HAP-1 (cell line): ENCODE measurements at regions not wholly inside any gene's neighbourhood (a gene's known extent, or its start where the extent isn't known, plus 50 kb on each side); places are given as distances from the start of the nearest gene placed in this dataset.

Experiments
- DNase-seq, 2 experiments: peaks; one replicate each; pipeline ENCODE4 v3.0.0-alpha.2; 2016 to 2020; ENCODE audit warnings: low spot score in 2 of 2
- H3K27me3 ChIP-seq: fragments of 250-450 bp; sonication (Bioruptor Pico); 2 replicates; pipeline ENCODE4 v1.5.1; 2020; ENCODE audit warnings: low read depth, mild to moderate bottlenecking, moderate library complexity
- H3K36me3 ChIP-seq: fragments of 250-450 bp; sonication (Bioruptor Pico); replicated peaks from 2 replicates; pipeline ENCODE4 v1.5.1; 2020; ENCODE audit warnings: mild to moderate bottlenecking
- H3K4me1 ChIP-seq: fragments of 250-450 bp; sonication (Bioruptor Pico); 2 replicates; pipeline ENCODE4 v1.5.1; 2020; ENCODE audit warnings: mild to moderate bottlenecking
- H3K4me3 ChIP-seq: fragments of 250-450 bp; sonication (Bioruptor Pico); 2 replicates; pipeline ENCODE4 v1.5.1; 2020; ENCODE audit warnings: mild to moderate bottlenecking, moderate library complexity
- H3K9me3 ChIP-seq: fragments of 250-450 bp; sonication (Bioruptor Pico); 2 replicates; pipeline ENCODE4 v1.5.1; 2020; ENCODE audit warnings: mild to moderate bottlenecking, moderate library complexity
- in situ Hi-C: fragments of 300-500 bp; cut with MboI; formaldehyde crosslinking; loops from 3 replicates; pipeline ENCODE4 v1.14.3; 2020; ENCODE audit warnings: low sequenced_read_pairs, inconsistent platforms, mixed read lengths

GRCh38 chr3:164612751-164613150 is 465.5 kb downstream of the SI start:
- DNase-seq = no peak
- in situ Hi-C loops = no loop called here
- Histone ChIP-seq H3K4me1 (no peaks in the 10 kb centered on the region), H3K27me3 (no peaks in the 10 kb centered on the region), H3K4me3 (no peak overlapping the region), H3K36me3 (no peaks in the 10 kb centered on the region), H3K9me3 (no peaks in the 10 kb centered on the region)

- Histone ChIP-seq H3K4me3 (no peak overlapping the region), H3K36me3 (no peaks in the 10 kb centered on the region), H3K9me3 (no peaks in the 10 kb centered on the region), H3K4me1 (no peaks in the 10 kb centered on the region), H3K27me3 (no peaks in the 10 kb centered on the region)
- in situ Hi-C loops = no loop called here
- no peak for DNase-seq
Measured at GRCh38 chr3:164608554-164609276, 469.6 kb downstream of the SI start.

- in situ Hi-C loops = no loop called here
- no peak for DNase-seq
- H3K27me3 ChIP-seq = no peaks in the 10 kb centered on the region
- no peak overlapping the region for H3K4me3 ChIP-seq
- H3K36me3 ChIP-seq = no peaks in the 10 kb centered on the region
- H3K9me3 ChIP-seq = no peaks in the 10 kb centered on the region
- H3K4me1 ChIP-seq = no peaks in the 10 kb centered on the region
Measured at GRCh38 chr3:164604687-164605086, 473.6 kb downstream of the SI start.

- Histone ChIP-seq H3K27me3 (no peaks in the 10 kb centered on the region), H3K9me3 (no peaks in the 10 kb centered on the region), H3K4me3 (no peak overlapping the region), H3K36me3 (no peaks in the 10 kb centered on the region), H3K4me1 (no peaks in the 10 kb centered on the region)
- in situ Hi-C loops = no loop called here
- DNase-seq = no peak
Measured at GRCh38 chr3:164577667-164578210, 500.6 kb downstream of the SI start.

GRCh38 chr3:164572436-164572835 is 505.9 kb downstream of the SI start:
- Histone ChIP-seq H3K9me3 (no peaks in the 10 kb centered on the region), H3K4me1 (no peaks in the 10 kb centered on the region), H3K27me3 (no peaks in the 10 kb centered on the region), H3K36me3 (no peaks in the 10 kb centered on the region), H3K4me3 (no peak overlapping the region)
- in situ Hi-C loops = no loop called here
- DNase-seq = no peak

- DNase-seq = no peak
- Histone ChIP-seq H3K27me3 (no peaks in the 10 kb centered on the region), H3K9me3 (no peaks in the 10 kb centered on the region), H3K36me3 (no peaks in the 10 kb centered on the region), H3K4me1 (no peaks in the 10 kb centered on the region), H3K4me3 (no peak overlapping the region)
- in situ Hi-C loops = no loop called here
Measured at GRCh38 chr3:164550857-164551256, 527.4 kb downstream of the SI start.

GRCh38 chr3:164539215-164539614 is 539.1 kb downstream of the SI start:
- no peaks in the 10 kb centered on the region for H3K27me3 ChIP-seq
- H3K9me3 ChIP-seq = no peaks in the 10 kb centered on the region
- H3K36me3 ChIP-seq = no peaks in the 10 kb centered on the region
- no peaks in the 10 kb centered on the region for H3K4me1 ChIP-seq
- in situ Hi-C loops = no loop called here
- no peak overlapping the region for H3K4me3 ChIP-seq
- no peak for DNase-seq

GRCh38 chr3:164537485-164537884 is 540.8 kb downstream of the SI start:
- H3K4me1 ChIP-seq = no peaks in the 10 kb centered on the region
- H3K27me3 ChIP-seq = no peaks in the 10 kb centered on the region
- H3K4me3 ChIP-seq = no peak overlapping the region
- no peaks in the 10 kb centered on the region for H3K9me3 ChIP-seq
- no peak for DNase-seq
- in situ Hi-C loops = no loop called here
- H3K36me3 ChIP-seq = no peaks in the 10 kb centered on the region

GRCh38 chr3:164533275-164533674 is 545.0 kb downstream of the SI start:
- H3K9me3 ChIP-seq = no peaks in the 10 kb centered on the region
- H3K4me1 ChIP-seq = no peaks in the 10 kb centered on the region
- no peaks in the 10 kb centered on the region for H3K36me3 ChIP-seq
- DNase-seq = no peak
- H3K4me3 ChIP-seq = no peak overlapping the region
- no peaks in the 10 kb centered on the region for H3K27me3 ChIP-seq
- in situ Hi-C loops = no loop called here

GRCh38 chr3:164526250-164526649 is 552.0 kb downstream of the SI start:
- in situ Hi-C loops = no loop called here
- Histone ChIP-seq H3K9me3 (no peaks in the 10 kb centered on the region), H3K4me3 (no peak overlapping the region), H3K36me3 (no peaks in the 10 kb centered on the region), H3K4me1 (no peaks in the 10 kb centered on the region), H3K27me3 (no peaks in the 10 kb centered on the region)
- DNase-seq = no peak

- no peaks in the 10 kb centered on the region for H3K36me3 ChIP-seq
Measured at GRCh38 chr3:164524201-164524600, 554.1 kb downstream of the SI start.

GRCh38 chr3:164522073-164522763 is 556.1 kb downstream of the SI start:
- H3K27me3 ChIP-seq = no peaks in the 10 kb centered on the region
- no peak for DNase-seq
- in situ Hi-C loops = no loop called here
- no peaks in the 10 kb centered on the region for H3K36me3 ChIP-seq
- H3K9me3 ChIP-seq = no peaks in the 10 kb centered on the region
- H3K4me3 ChIP-seq = no peak overlapping the region
- no peaks in the 10 kb centered on the region for H3K4me1 ChIP-seq

More at GRCh38 chr3:164524201-164524600, 554.1 kb downstream of the SI start:
- H3K4me1 ChIP-seq = no peaks in the 10 kb centered on the region
- no peak for DNase-seq
- no peaks in the 10 kb centered on the region for H3K9me3 ChIP-seq
- in situ Hi-C loops = no loop called here
- H3K27me3 ChIP-seq = no peaks in the 10 kb centered on the region
- no peak overlapping the region for H3K4me3 ChIP-seq

- in situ Hi-C loops = no loop called here
- Histone ChIP-seq H3K4me1 (no peaks in the 10 kb centered on the region), H3K27me3 (no peaks in the 10 kb centered on the region), H3K36me3 (no peaks in the 10 kb centered on the region), H3K9me3 (no peaks in the 10 kb centered on the region), H3K4me3 (no peak overlapping the region)
- no peak for DNase-seq
Measured at GRCh38 chr3:164521644-164522043, 556.7 kb downstream of the SI start.

GRCh38 chr3:164521139-164521538 is 557.2 kb downstream of the SI start:
- no peaks in the 10 kb centered on the region for H3K27me3 ChIP-seq
- no peaks in the 10 kb centered on the region for H3K36me3 ChIP-seq
- no peaks in the 10 kb centered on the region for H3K4me1 ChIP-seq
- in situ Hi-C loops = no loop called here
- H3K4me3 ChIP-seq = no peak overlapping the region
- H3K9me3 ChIP-seq = no peaks in the 10 kb centered on the region
- DNase-seq = no peak
